Posterior cingulate gyrus (tissue), 11 donors: ENCODE measurements at regions not wholly inside any gene's neighbourhood (a gene's known extent, or its start where the extent isn't known, plus 50 kb on each side); places are given as distances from the start of the nearest gene placed in this dataset.
"Not testable (repeated sequence)": the region's sequence is repeated elsewhere in the genome, so short reads cannot be mapped to it uniquely, and the experiment has no call there.

Source experiments
- DNase-seq, 10 donors: peaks; one replicate each; pipeline versions ENCODE4 v3.0.0 to v3.0.0-alpha.2; 2020 to 2021; ENCODE audit warnings: mixed read lengths in 3 of 10
- intact Hi-C: fragments of 100-400 bp; cut with DNase I; formaldehyde crosslinking; loops from one replicate; pipeline ENCODE4 v1.15.1; 2023

DNA sequence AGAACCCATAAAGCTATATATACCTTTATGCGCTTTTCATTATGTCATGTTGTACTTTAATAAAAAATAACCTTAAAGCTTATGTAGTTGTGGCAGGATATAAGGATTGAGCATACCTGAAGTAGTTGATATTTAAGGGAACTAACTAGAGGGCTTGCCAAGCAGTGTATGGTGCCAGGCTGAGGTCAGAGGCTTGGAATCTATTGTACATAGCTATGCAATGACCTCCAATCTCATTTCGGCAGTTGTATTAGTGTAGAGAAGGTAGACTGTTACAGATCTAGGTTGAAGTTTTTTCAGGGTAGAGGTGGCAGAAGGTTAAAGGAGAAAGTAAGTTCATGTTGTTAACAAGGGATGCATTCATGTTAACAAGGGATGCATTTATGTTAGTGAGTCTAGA, 397.7 kb upstream of the HS3ST5 start:
- intact Hi-C loops: no loop called here
- no peak for DNase-seq

DNA sequence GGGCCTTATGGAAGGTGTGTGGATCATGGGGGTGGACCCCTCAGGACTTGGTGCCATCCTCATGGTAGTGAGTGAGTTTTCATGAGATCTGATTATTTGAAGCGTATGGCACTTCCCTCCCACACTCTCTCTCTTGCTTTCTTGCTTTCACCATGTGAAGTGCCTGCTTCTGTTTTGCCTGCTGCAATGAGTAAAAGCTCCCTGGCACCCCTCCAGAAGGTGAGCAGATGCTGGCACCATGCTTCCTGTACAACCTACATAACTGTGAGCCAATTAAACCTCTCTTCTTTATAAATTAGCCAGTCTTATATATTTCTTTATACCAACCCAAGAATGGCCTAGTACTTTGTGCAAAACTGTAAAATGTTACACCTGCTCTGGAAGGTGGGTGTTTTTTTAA, 396.8 kb upstream of the HS3ST5 start:
- peak in 8 of 10 donors; percentile 13 to 83 (median 40) for DNase-seq
- intact Hi-C loops: no loop called here

DNA sequence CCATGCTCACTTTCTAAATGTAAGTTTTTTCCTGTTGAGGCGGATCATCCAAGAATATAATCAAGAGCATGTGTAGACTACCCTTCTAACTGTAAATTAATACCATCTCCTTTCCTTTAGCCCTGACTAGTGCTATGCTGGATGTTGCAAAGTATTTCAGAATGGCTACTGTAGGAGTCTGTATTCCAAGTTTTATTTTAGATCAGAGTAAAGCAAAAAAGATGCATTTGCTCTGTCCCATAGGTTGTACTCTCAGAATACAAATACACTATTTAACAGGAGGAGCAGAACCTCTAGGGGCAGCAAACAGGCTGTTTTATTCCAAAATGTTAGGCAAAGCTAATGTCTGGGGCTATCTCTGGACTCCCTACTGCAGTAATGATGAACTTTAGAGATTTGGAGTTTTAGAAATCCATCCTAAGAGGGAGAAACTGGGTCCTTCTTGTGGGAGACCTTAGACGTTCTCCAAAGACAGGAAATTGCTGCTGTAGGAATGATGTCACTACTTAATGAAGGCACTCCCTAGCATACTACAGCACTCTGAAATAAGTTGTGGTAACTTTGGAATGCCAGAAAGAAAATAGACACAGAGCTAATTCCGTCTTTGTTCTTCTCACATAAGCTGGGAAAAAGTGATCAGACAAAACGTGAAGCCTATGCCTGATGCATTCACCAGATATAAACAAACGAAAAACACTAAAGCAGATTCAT, 392.4 kb upstream of the HS3ST5 start:
- DNase-seq: no peak
- intact Hi-C loops: no loop called here

DNA sequence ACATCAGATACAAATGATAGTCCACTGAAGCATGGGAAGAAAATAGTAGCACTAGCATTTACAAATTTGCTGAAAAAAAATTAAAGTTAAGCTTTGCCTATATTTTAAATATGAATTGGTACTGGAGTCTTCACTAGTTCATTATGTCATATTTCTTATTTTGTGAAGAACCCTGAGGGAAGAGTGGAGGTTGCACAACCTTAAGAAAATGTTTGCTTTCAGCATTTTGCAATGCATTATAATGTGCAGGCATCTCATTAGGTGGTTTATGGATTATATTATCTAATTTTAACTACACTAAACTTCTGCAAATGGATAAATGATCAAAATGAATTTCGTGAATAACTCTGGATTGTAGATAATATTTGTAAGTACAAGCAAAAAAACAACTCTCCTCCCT, 390.8 kb upstream of the HS3ST5 start:
- DNase-seq: no peak
- intact Hi-C loops: no loop called here

DNA sequence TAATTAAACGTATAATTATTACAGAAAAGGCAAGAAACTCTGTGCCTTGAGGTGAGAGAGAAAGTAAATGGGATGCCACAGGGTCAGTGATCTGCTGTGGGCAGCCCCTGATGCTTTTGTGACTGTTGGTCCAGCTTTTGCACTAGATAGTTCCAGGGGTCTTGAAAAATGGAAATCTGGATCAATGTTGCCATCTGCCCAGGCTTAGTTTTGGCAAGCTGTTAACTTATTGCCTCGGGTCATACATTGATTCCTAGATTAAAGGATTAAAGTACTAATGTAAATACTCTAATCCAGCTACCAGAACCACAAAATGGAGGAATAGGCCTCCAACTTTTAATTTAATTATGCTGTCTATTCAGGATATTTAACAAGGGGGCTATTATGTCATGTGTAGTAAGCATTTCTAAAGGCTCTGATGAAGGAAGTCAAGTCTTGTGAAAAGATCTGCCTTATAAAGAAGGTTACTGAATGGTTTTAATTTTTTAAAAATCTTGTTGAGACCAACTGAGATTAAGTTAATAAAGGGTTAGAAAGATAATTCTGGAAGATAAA, 376.0 kb upstream of the HS3ST5 start:
- DNase-seq: no peak
- intact Hi-C loops: no loop called here

DNA sequence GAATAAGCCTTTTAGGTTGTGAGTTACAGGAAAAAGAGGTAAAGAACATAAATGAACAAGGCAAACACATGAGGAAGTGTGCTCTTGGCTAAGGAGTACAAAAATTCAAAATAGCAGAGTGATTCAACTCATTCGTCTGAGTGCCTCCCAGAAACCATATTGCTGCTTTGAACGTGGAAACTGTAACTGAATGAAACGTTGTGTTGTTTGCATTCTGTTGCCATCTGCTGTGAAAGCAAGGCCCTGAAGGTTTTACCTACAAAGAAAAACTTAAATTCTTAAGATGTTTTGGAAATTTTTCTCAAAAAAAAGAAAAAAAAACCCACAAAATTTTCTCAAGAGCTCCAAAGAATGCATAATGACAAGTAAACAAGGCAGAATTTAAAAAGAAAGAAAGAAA, 375.4 kb upstream of the HS3ST5 start:
- intact Hi-C loops: no loop called here
- DNase-seq: no peak

DNA sequence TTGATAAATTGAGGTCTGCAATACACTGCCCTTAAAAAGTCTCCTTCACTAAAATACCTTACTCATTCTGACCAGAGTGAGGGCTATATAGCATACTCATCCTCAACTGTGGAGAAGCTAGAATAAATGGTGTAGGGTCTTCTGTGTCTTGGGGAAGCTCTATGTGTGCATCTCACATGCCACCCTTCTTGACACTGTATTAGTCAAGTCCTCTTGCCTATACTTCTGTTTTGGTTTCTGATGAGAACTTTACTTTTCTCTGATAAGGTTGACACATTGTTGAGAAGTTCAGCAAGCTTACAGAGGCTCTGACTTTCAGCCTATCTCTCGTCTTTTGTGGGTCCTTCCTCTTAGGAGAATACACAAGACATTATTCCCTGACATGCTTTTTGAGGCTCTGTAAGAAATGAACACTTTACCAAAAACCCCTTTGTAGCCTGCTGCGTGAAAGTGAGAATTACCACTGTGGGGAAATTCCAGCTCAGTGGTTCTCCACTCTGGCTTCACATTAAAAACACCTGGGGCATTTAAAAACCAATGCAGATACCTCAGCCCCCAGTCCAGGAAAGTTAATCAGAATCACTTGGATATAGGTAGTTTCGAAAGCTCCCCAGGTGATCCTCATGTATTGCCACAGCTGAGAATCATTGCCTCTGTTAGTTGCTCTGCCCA, 372.1 kb upstream of the HS3ST5 start:
- intact Hi-C loops: no loop called here
- no peak for DNase-seq

DNA sequence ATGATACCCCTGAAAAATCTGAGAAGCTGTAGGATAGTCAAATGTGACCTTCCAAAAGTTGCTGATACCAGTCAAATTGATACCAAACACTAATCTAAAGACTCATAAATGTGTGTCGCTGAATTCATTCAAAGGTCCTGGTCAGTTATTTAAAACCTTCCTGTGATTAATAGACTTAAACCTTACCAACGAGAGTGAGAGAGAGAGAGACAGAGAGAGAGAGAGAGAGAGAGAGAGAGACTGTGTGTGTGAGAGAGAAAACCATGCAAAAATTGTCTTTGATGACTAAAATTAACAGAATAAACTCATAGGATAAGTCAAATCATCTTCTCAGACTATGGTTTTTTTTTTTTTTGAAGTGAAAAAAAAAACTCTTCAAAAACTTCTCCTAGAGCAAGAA, 370.9 kb upstream of the HS3ST5 start:
- DNase-seq: no peak
- intact Hi-C loops: no loop called here

DNA sequence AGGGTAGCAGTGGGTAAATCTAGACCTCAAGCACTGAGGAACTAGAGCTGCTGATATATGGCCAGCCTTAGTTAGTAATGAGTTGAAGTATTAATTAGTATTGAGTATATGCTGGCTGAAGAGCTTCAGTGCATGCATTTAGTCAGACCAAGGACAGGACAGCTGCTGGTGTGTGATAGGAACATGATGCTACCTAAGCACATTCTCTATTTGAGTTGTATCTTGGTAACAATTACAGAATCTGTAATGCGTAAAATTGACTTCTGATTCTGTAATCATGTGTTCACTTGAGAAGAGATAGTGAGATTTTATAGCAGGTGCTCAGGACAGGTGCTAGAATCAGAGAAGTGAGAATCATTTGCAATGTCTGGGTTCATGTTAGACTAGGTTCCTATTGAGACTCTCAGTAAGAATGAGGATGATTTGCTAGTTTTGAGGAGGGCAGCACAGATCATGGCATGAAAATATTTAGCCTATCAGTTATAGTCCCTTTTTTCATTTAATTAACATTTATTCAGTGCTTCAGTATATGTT, 369.4 kb upstream of the HS3ST5 start:
- intact Hi-C loops: no loop called here
- no peak for DNase-seq

DNA sequence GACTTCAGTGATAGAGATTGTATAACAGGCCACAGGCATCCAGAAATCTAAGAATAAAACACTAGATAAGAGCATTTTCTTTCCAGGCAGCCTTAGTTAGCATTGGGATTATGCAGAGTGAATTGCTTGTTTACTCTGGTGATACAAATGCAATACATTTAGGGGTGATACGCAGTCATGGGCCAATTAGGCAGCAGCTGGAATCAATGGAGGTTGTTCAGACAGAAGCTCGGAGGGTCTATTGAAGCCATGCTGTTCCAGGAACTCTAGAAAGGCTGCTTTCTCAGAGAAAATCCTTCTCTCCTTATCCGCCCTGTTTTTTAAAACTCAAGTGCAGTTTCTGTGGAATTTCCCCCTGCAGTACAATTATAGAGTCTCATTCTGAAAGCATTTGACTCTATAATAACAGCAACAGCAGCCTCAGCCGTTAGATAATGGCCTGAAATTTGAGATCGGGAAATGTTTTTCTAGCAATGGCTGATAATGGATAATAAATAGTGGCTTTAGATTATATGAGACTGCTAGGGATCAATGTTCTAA, 364.3 kb upstream of the HS3ST5 start:
- DNase-seq: no peak
- intact Hi-C loops: no loop called here

DNA sequence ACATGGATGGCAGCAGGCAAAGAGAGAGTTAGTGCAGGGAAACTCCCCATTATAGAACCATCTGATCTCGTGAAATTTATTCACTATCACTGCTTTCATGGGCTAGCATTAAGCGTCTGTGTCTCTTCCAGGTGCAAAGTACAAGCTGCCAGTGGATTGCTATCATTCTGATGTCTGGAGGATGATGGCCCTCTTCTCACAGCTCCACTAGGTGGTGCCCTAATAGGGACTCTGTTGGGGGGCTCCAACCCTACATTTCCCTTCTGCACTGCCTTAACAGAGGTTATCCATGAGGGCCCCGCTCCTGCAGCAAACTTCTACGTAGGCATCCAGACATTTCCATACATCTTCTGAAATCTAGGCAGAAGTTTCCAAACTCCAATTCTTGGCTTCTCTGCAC, 347.8 kb upstream of the HS3ST5 start:
- DNase-seq: no peak
- intact Hi-C loops: no loop called here

DNA sequence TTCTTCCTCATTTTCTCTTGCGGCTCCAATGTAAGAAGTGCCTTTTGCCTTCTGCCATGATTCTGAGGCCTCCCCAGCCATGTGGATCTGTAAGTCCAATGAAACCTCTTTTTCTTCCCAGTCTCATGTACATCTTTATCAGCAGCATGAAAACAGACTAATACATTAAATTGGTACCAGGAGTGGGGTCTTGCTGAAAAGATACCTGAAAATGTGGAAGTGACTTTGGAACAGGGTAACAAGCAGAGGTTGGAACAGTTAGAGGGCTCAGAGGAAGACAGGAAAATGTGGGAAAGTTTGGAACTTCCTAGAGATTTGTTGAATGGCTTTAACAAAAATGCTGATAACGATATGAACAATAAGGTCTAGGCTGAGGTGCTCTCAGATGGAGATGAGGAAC, 316.7 kb upstream of the HS3ST5 start:
- DNase-seq: no peak
- intact Hi-C loops: no loop called here

DNA sequence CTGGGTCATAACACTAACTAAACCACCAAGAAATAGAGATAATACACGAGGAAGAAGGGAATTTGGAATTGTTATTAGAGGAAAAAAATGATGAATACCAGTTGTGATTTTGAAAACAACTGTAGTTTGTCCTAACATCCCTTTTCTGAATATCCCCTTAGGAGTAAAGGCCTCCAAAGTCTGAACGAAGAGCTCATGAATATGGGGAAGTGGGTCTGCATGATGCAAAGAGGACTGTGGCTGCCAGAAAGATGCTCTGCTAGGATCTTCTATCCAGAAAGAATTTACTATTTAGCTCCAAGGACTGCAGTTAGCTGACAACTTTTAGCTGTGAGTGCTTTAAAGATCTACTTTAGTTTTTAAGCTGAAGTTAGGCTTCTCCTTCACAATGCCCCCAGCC, 308.8 kb upstream of the HS3ST5 start:
- no peak for DNase-seq
- intact Hi-C loops: no loop called here

DNA sequence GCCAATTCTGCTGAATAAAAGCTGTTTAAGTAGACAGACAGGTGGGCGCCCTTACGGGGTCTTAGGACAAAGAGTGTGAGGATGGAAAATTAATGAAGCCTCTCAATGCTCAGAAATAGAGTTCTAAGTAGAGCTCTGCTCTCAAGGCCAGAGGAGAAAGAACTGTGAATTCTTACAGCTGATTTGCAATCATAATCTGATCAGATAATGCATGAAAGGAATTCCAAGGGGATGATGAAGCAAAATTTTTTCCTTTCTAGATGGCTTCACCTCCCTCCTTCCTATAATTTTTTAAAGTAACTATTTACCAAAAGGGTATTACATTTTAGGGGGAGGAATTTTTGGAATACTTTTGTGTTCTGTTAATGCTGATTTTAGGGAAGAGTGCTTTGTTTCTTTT, 308.1 kb upstream of the HS3ST5 start:
- intact Hi-C loops: no loop called here
- DNase-seq: no peak

DNA sequence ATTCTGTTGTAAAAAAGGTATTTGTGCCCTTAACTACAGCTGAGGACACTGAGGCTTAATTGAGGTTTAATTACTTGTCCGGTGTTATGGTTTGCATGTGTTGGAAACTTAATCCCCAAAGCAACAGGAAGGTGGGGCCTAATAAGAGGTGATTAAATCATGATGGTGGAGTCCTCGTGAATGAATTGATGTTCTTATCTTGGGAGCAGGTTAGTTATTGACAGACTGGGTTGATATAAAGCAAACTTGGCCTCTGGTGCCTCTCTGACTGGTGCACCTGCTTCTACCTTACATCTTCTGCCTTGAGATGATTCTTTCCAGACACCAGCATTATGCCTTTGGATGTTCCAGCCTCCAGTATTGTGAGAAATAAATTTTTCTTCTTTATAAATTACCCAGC, 306.5 kb upstream of the HS3ST5 start:
- intact Hi-C loops: no loop called here
- no peak for DNase-seq

DNA sequence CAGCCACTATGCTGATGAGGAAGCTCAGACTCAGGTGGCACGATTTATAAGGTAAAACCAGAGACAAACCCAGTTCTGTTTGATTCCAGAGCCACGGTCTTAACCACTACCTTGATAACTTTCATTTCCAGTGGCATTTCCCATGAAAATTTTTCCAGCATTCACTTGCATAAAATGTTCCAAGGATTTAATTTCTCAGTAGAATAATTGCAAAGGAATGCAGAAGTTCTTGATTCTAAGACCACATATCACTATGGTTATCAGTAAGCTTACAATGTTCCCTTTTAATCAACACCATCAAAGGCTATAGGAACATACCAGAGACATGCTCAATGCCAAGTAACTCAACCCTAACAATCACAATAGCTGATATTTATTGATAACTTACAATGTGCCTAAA, 306.0 kb upstream of the HS3ST5 start:
- intact Hi-C loops: no loop called here
- DNase-seq: no peak

DNA sequence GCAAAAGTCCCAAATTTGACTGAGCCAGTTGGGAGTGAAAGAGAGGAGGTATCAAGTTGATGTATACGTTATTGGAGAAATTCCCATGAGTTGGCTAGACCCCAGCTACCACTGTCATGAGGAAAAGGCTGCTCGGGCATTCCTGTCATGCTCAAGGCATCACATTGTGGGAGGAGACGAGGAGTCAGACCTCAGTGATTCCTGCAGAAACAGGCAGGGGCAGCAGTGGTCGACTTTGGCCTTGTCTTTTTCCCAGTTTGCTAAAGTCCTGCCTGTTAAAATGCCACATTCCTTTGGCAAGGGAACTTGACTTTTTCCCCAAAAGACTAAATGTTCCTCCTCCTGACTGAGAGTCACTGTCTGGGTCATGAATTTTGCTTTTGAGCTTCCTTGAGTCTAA, 295.5 kb upstream of the HS3ST5 start:
- intact Hi-C loops: no loop called here
- DNase-seq: peak in 1 of 10 donors; percentile 47

DNA sequence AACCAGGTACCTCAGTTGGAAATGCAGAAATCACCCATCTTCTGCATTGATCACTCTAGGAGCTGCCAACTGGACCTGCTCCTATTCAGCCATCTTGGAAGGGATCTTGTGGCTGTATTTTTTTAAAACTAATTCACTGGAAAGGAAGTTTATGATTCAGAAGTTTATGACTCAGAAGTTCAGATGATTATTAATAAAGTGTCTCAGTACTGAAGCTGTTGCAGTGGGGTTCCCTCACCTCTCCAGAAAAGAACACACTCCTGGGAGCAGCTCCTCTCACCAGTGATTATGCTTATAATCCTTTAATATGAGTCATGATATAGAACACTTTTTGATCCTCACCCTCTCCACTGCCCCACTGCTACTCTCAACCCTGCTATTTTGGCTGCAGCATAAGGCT, 291.2 kb upstream of the HS3ST5 start:
- intact Hi-C loops: no loop called here
- no peak for DNase-seq

DNA sequence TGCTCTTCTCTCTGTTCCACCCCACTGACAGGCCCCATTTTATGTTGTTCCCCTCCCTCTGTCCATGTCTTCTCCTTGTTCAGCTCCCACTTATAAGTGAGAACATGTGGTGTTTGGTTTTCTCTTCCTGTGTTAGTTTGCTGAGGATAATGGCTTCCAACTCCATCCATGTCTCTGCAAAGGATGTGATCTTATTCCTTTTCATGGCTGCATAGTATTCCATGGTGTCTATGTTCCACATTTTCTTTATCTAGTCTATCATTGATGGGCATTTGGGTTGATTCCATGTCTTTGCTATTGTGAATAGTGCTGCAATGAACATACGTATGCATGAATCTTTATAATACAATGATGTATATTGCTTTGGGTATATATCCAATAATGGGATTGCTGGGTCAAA, 283.4 kb upstream of the HS3ST5 start:
- DNase-seq, intact Hi-C loops: not testable (repeated sequence)

DNA sequence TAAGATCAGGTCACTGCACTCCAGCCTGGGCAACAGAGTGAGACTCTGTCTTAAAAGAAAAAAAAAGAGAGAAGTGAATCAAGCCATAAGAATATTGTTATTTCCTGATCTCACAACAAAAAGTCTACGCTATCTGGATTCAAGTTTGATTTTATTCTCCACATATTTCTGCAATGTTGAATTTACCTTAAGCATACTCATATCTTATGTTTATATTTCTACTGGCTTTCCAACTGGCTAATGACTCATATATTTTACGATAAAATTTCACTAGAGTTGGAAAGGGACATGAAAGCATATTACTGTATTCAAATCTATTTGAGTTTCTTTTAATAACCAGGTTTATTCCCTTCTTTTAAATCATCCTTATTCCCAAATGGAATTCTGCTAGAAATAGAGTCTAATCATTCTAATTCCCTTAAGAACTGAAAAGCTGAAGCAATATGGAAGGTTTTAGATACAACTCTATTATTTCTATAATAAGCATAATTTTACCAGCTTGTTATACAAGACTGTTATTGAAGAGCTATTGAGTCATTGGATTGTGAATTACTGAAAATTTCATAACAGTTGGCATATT, 276.9 kb upstream of the HS3ST5 start:
- DNase-seq: no peak
- intact Hi-C loops: no loop called here

DNA sequence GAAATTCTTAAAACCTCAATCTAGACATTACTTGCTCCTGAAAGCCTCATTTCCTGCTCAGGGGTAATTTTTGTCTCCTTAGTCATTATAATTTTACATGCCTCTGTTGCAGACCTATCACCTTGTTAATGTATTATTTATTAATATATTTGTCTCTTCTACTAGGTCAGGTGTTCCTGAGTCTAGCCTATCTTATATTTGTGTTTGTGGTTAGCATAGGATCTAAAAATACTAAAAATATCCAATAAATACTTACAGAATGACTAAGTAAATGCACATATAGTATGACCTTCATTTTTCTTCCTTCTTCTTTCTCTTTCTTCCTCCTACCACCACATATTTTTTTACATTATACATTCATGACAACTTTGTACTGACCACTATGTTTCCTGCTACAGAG, 268.9 kb upstream of the HS3ST5 start:
- no peak for DNase-seq
- intact Hi-C loops: no loop called here
